Activated T-cell treated with anti-CD3 and anti-CD28 coated beads, Interleukin-2, amount 50 U/mL, for 24 hours (primary cell): ENCODE measurements at regions not wholly inside any gene's neighbourhood (a gene's known extent, or its start where the extent isn't known, plus 50 kb on each side); places are given as distances from the start of the nearest gene placed in this dataset.

Source experiments
- DNase-seq: peaks from one replicate; pipeline ENCODE4 v3.0.0-alpha.2; 2020
- H3K27ac Mint-ChIP-seq: 2 replicates; pipeline ENCODE4 v1.8.0; 2020; ENCODE audit warnings: mild to moderate bottlenecking, mixed read lengths
- H3K27me3 Mint-ChIP-seq: 2 replicates; pipeline ENCODE4 v1.8.0; 2020; ENCODE audit warnings: mixed read lengths
- H3K36me3 Mint-ChIP-seq: 2 replicates; pipeline ENCODE4 v1.8.0; 2020; ENCODE audit warnings: low read depth, mixed read lengths
- H3K4me1 Mint-ChIP-seq: 2 replicates; pipeline ENCODE4 v1.8.0; 2020; ENCODE audit warnings: low read depth, mixed read lengths
- H3K4me3 Mint-ChIP-seq: 2 replicates; pipeline ENCODE4 v1.8.0; 2020; ENCODE audit warnings: mild to moderate bottlenecking, moderate library complexity, mixed read lengths
- H3K9me3 Mint-ChIP-seq: 2 replicates; pipeline ENCODE4 v1.8.0; 2020; ENCODE audit warnings: mixed read lengths

- no peak for DNase-seq
These were observed 192.6 kb upstream of the GGTLC1 start for GRCh38 chr20:24181151-24181550.

GRCh38 chr20:24169256-24169655, 180.7 kb upstream of the GGTLC1 start:
- H3K9me3 Mint-ChIP-seq = peaks cover 17% of the 10 kb centered on the region
- no peak overlapping the region for H3K27ac Mint-ChIP-seq
- H3K4me3 Mint-ChIP-seq = no peak overlapping the region
- no peaks in the 10 kb centered on the region for H3K4me1 Mint-ChIP-seq
- H3K36me3 Mint-ChIP-seq = no peaks in the 10 kb centered on the region
- no peak for DNase-seq
- peaks cover 2% of the 10 kb centered on the region for H3K27me3 Mint-ChIP-seq

More at GRCh38 chr20:24181151-24181550, 192.6 kb upstream of the GGTLC1 start:
- H3K27ac Mint-ChIP-seq = no peak overlapping the region
- H3K27me3 Mint-ChIP-seq = peaks cover 6% of the 10 kb centered on the region
- no peak overlapping the region for H3K4me3 Mint-ChIP-seq
- no peaks in the 10 kb centered on the region for H3K9me3 Mint-ChIP-seq
- no peaks in the 10 kb centered on the region for H3K4me1 Mint-ChIP-seq
- no peaks in the 10 kb centered on the region for H3K36me3 Mint-ChIP-seq

- DNase-seq = no peak
- Mint-ChIP-seq H3K4me3 (no peak overlapping the region), H3K27me3 (no peaks in the 10 kb centered on the region), H3K9me3 (peaks cover under 1% of the 10 kb centered on the region), H3K27ac (no peak overlapping the region), H3K4me1 (peaks cover 2% of the 10 kb centered on the region), H3K36me3 (no peaks in the 10 kb centered on the region)
These were observed 177.8 kb upstream of the GGTLC1 start for GRCh38 chr20:24166412-24166811.

- Mint-ChIP-seq H3K27ac (no peak overlapping the region), H3K4me3 (no peak overlapping the region), H3K9me3 (no peaks in the 10 kb centered on the region), H3K36me3 (no peaks in the 10 kb centered on the region), H3K4me1 (peaks cover 2% of the 10 kb centered on the region), H3K27me3 (no peaks in the 10 kb centered on the region)
- DNase-seq = no peak
These were observed 177.5 kb upstream of the GGTLC1 start for GRCh38 chr20:24166123-24166381.

GRCh38 chr20:24165301-24166122, 176.9 kb upstream of the GGTLC1 start:
- Mint-ChIP-seq H3K9me3 (no peaks in the 10 kb centered on the region), H3K27ac (no peak overlapping the region), H3K27me3 (no peaks in the 10 kb centered on the region), H3K4me3 (no peak overlapping the region), H3K4me1 (peaks cover 2% of the 10 kb centered on the region), H3K36me3 (no peaks in the 10 kb centered on the region)
- DNase-seq = no peak

GRCh38 chr20:24164360-24164759, 175.8 kb upstream of the GGTLC1 start:
- no peaks in the 10 kb centered on the region for H3K9me3 Mint-ChIP-seq
- peak; percentile 48 for DNase-seq
- H3K4me3 Mint-ChIP-seq = no peak overlapping the region
- peaks cover 2% of the 10 kb centered on the region for H3K4me1 Mint-ChIP-seq
- no peaks in the 10 kb centered on the region for H3K36me3 Mint-ChIP-seq
- H3K27me3 Mint-ChIP-seq = no peaks in the 10 kb centered on the region
- no peak overlapping the region for H3K27ac Mint-ChIP-seq

GRCh38 chr20:24163506-24163905, 174.9 kb upstream of the GGTLC1 start:
- H3K9me3 Mint-ChIP-seq = no peaks in the 10 kb centered on the region
- no peaks in the 10 kb centered on the region for H3K27me3 Mint-ChIP-seq
- DNase-seq = no peak
- H3K4me1 Mint-ChIP-seq = peaks cover 2% of the 10 kb centered on the region
- no peak overlapping the region for H3K4me3 Mint-ChIP-seq
- H3K27ac Mint-ChIP-seq = no peak overlapping the region
- H3K36me3 Mint-ChIP-seq = no peaks in the 10 kb centered on the region

GRCh38 chr20:24160563-24161281, 172.1 kb upstream of the GGTLC1 start:
- Mint-ChIP-seq H3K36me3 (no peaks in the 10 kb centered on the region), H3K4me3 (no peak overlapping the region), H3K27ac (no peak overlapping the region), H3K27me3 (no peaks in the 10 kb centered on the region), H3K9me3 (no peaks in the 10 kb centered on the region), H3K4me1 (peaks cover 2% of the 10 kb centered on the region)
- no peak for DNase-seq

- peaks cover 7% of the 10 kb centered on the region for H3K27me3 Mint-ChIP-seq
- no peak overlapping the region for H3K27ac Mint-ChIP-seq
- no peak overlapping the region for H3K4me3 Mint-ChIP-seq
- H3K36me3 Mint-ChIP-seq = no peaks in the 10 kb centered on the region
- no peaks in the 10 kb centered on the region for H3K9me3 Mint-ChIP-seq
- no peaks in the 10 kb centered on the region for H3K4me1 Mint-ChIP-seq
- no peak for DNase-seq
These were observed 169.7 kb upstream of the GGTLC1 start for GRCh38 chr20:24158281-24158680.

- Mint-ChIP-seq H3K4me1 (no peaks in the 10 kb centered on the region), H3K36me3 (no peaks in the 10 kb centered on the region)
These were observed 168.6 kb upstream of the GGTLC1 start for GRCh38 chr20:24157213-24157612.

GRCh38 chr20:24153101-24154040, 164.8 kb upstream of the GGTLC1 start:
- Mint-ChIP-seq H3K27ac (no peak overlapping the region), H3K27me3 (peaks cover 13% of the 10 kb centered on the region), H3K36me3 (no peaks in the 10 kb centered on the region), H3K4me1 (peaks cover 3% of the 10 kb centered on the region), H3K9me3 (peaks cover 5% of the 10 kb centered on the region), H3K4me3 (no peak overlapping the region)
- DNase-seq = no peak

More at GRCh38 chr20:24157213-24157612, 168.6 kb upstream of the GGTLC1 start:
- peaks cover 8% of the 10 kb centered on the region for H3K27me3 Mint-ChIP-seq
- no peak overlapping the region for H3K4me3 Mint-ChIP-seq
- H3K27ac Mint-ChIP-seq = no peak overlapping the region
- no peaks in the 10 kb centered on the region for H3K9me3 Mint-ChIP-seq
- DNase-seq = no peak

GRCh38 chr20:24151621-24152294, 163.2 kb upstream of the GGTLC1 start:
- H3K27me3 Mint-ChIP-seq = peaks cover 21% of the 10 kb centered on the region
- peaks cover 6% of the 10 kb centered on the region for H3K9me3 Mint-ChIP-seq
- H3K27ac Mint-ChIP-seq = no peak overlapping the region
- no peak for DNase-seq
- no peaks in the 10 kb centered on the region for H3K36me3 Mint-ChIP-seq
- no peak overlapping the region for H3K4me3 Mint-ChIP-seq
- peaks cover 5% of the 10 kb centered on the region for H3K4me1 Mint-ChIP-seq

- H3K36me3 Mint-ChIP-seq = no peaks in the 10 kb centered on the region
- H3K27ac Mint-ChIP-seq = no peak overlapping the region
- H3K4me1 Mint-ChIP-seq = peaks cover 5% of the 10 kb centered on the region
- DNase-seq = no peak
- H3K9me3 Mint-ChIP-seq = peaks cover 6% of the 10 kb centered on the region
- H3K4me3 Mint-ChIP-seq = no peak overlapping the region
- peaks cover 21% of the 10 kb centered on the region for H3K27me3 Mint-ChIP-seq
These were observed 161.8 kb upstream of the GGTLC1 start for GRCh38 chr20:24150406-24150805.

- Mint-ChIP-seq H3K27me3 (peaks cover 21% of the 10 kb centered on the region), H3K4me1 (peaks cover 5% of the 10 kb centered on the region), H3K4me3 (no peak overlapping the region), H3K27ac (no peak overlapping the region), H3K36me3 (no peaks in the 10 kb centered on the region), H3K9me3 (peaks cover 6% of the 10 kb centered on the region)
- DNase-seq = no peak
These were observed 161.3 kb upstream of the GGTLC1 start for GRCh38 chr20:24149881-24150307.
